ENCODE measurements at regions not wholly inside any gene's neighbourhood (a gene's known extent, or its start where the extent isn't known, plus 50 kb on each side); places are given as distances from the start of the nearest gene placed in this dataset.
"Not testable (repeated sequence)": the region's sequence is repeated elsewhere in the genome, so short reads cannot be mapped to it uniquely, and the experiment has no call there.

DNA sequence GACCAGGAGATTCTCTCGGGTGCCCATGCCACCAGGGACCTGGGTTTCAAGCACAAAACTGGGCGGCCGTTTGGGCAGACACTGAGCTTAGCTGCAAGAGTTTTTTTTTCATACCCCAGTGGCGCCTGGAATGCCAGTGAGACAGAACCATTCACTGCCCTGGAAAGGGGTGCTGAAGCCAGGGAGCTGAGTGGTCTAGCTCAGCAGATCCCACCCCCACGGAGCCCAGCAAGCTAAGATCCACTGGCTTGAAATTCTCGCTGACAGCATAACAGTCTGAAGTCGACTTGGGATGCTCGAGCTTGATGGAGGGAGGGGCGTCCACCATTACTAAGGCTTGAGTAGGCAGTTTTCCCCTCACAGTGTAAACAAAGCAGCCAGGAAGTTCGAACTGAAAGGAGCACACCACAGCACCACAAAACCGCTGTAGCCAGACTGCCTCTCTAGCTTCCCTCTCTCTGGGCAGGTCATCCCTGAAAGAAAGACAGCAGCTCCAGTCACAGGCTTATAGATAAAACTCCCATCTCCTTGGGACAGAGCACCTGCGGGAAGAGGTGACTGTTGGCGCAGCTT lies 157.7 kb downstream of the GIPC2 start:
- DNase-seq: not testable (repeated sequence)

DNA sequence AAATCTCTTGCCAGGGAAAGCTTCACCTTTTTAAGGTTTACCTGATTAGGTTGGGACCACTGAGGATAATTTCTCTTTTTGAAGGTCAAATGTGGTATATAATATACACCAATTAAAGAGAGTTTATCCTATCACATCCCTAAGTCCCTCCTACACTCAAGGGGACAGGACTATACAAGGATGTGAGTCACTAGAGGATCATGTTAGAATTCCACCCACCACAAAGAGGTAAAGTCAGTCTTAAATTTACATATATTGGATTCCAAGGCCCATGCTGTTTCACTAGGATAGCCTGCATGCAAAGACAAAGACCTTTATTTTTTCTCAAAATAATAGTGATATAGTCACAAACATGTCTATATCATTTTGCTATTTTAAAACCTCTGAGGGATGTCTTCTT lies 164.4 kb downstream of the GIPC2 start:
- no peak for DNase-seq

DNA sequence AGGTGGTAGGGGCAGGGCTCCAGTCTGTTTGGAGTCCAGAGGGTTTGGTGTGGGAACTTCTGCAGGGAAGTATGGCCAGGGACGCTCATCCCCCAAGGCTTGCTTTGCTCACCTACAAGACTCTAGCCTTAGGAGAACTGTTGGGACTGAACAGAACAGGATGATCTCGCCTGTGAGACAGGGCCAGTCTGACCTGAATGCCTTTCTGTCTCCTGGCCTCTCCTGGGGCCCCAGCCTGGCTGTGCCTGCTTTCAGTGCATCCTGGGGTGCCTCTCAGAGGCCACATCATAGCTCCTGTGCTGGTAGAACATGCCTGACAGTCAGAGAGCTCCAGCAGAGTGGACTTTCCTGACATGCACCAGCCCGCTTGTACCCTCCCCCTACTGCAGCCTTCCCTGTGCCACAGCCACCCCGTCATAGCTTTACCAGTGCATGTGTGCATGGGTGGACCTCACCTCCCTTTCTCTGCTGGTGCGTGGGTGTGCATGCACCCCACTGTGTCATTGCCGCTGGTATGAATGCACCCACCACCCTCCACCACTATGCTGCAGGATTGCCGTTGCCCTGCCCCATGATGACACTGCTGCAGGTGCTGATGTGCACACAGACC lies 165.8 kb downstream of the GIPC2 start:
- DNase-seq: no peak

DNA sequence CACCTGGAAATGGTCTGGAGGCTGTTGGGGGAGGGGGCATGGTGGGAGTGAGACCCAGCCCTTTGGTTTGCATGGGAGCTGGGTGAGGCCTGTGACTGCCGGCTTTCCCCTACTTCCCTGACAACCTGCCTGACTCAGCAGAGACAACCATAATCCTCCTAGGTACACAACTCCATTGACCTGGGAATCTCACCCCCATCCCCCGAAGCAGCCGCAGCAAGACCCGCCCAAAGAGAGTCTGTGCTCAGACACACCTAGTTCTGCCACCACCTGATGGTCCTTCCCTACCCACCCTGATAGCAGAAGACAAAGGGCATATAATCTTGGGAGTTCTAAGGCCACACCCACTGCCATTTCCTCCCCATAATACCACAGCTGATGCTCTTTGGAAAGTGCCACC lies 168.6 kb downstream of the GIPC2 start:
- DNase-seq: no peak

DNA sequence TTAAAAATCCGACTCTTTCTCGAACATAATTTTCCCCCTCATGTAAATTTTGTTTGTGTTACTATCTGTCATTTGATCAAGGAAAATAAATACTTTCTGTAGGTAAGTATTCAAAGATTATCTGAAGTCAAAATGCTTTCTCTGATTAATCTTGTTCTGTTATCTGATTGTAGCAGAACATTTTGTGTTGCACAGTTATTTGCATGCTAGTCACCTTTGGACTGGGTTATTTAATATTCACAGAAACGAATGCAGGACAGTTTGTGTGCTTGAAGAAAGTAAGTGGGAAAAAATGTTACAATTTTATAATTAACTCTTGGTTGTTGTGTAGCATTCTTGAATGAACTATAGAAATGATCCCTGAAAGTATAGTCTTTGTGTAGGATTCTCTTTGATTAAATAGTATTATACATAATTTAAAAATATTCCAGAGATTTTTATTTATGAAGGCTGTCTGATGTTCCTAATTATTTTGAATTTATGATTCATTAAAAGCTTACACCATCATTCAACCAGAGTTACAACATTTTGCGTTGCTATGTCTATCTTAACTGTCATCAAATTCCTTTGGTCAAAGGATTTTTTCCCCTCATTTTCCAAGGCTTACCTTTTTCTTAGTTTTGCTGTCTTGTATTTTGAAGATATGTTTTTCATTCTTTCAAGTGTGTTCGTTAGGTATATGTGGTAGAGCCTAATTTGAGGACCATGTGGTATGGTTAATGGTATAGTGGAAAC lies 176.6 kb downstream of the GIPC2 start:
- no peak for DNase-seq

DNA sequence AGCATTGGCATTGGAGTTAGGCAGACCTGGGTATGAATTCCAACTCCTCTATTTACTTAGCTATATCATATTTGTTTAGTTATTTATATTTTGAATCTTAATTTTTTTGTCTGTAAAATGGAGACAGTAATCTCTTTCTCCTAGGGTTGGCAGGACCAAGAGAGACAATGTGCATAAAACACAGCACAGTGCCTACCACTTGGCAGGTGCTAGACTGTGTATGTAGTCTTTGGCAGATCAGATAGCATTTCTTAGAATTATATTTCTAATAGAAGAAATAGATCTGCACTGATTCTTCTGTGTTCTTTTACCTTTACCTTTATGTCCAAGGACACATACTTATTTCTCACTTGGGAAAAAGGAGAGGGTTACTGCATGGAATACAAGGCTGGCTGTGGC lies 177.2 kb downstream of the GIPC2 start:
- DNase-seq: no peak

DNA sequence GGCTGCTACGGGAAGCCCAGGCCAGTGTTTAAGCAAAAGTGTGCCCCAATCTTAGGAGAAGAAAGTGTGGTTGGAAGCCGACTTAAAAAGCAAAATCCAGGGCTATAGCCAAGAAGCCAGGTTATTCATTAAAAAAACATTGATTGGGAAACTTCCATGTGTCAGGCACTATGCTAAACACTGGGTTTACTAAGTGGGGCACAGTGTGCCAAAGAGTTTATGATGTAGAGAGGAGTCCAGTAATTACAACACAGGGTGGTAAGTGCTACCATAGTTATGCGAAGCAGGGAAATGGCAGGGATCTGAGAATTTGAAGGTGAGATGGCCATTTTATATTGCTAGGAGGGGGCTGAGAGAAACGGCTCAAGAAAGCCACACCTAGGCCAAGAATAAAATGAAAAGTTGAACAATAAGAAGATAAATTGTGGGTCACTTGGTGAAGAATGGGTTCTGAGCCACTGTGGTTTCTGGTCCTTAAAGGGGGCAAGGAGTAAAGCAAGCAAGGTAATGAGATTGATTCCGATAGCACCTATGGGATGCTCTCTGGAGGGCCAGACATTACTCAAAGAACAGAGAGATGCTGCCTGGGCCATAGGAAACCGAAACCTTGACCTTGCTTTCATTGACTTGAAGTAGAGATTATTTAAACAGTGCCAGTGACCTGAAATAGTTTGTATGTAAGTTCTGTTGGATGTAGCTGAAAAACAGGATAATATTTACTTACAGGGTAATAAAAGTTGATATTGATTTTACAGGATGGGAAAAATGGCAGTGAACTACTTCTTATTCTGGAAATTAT lies 177.8 kb downstream of the GIPC2 start:
- no peak for DNase-seq

DNA sequence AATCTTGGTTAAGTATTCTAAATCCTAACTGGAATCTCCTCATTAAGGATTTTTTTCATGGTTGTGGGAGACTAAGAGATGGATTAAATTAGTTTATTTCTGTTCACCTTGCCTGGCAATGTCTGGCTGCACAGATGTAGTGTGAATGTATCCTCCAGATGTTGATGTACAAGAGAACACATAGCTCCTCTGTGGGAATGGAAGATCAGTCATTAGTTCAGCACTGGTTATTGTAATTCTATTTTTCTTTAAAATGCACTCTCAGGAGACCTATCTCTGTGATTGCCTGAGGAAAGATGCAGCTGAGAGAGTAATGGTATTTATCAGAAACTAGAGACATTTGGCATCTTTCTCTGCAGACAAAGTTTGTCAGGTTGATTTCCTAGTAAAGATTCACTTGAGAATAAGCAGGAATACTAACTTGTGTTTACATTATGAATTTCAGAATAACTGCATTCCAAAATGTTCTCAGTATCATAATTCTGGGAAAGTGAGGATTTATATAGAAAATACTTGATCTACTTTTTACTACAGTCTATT lies 178.6 kb downstream of the GIPC2 start:
- no peak for DNase-seq

DNA sequence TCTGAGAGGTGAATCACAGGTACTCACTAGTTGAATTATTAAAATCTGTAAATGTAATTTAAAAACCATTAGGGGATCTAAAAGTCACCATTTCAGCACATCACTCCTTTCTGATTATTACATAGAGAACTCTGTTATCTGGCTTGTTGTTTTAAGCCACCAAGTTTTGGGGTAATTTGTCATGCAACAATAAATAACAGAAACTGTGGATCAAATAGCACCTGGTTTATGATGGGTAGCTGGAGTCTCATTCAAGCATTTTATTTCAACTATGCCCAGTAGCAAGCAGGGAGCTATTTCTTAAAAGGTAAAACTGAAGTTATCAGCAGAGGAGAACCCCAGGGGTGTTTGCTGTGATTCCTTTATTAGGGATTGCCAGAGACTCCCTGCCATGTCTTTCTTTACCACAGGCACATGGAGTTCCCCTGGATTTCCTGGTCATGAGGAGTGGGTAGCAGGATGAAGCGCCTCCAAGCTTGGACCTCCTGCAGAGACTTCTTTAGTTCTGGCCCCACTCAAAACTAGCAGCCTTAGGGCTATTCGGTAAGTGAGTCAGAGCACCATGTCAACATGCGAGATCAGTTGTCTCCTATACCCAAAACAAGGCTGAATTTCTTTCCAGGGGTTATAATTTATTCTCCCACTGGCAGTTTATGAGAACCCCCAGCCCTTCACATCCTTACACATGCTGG lies 179.2 kb downstream of the GIPC2 start:
- DNase-seq: no peak

DNA sequence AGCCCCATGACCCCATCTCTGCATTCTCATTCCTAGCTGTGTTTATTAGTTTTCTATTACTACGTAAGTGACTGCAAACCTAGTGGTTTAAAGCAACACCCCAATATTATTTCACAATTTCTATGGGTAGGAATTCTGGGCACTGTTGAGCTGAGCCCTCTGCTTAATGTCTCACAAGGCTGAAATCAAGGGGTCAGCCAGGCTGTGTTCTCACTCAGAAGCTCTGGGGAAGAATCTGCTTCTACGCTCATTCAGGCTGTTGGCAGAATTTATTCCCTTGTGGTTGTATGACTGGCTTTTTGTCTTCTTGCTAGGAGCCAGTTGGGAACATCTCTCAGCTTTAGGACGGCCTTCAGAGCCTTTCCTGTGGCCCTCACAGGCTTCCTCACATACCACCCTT lies 181.0 kb downstream of the GIPC2 start:
- no peak for DNase-seq

DNA sequence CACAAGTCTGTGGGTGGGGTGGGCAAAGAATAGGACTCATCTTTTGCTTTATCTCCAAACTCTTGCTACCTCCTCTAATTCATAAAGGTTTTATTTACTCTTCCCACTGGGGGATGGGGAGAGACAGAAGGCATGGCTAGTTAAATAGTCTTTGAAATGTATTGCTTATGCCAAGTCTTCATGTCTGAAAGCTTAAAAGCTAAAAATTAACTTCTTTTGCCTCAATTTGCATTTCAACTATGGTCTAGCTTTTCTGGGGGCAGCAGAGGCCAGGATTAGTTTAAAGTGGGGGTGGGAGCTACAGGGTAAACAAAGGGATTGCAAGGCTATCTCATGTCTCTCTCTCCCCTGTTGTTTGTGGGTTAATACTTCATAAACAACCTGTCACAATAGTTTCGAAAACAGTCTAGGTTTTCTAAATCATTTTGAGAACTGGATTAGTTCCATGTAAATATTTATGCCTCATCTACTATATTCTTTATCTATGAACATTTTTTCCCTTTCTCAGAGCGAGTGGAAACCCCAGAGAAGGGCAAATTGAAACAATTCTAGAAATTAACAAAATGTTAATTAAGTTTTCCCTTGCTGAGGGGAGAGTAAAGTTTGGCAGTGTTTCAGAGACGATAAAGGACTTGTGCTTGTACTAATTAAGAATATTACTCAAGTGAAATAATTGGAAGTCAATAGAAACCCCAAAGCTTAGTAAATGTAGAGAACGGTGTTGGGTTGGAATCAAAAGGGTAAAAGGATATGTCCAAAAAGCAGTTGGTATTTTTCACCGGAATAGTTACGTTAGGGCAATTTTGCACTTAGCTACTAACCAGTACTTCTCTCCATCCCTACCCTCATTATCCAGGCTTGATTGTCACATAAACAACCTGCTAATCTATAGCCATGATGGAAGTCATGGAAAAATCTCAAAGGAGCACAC lies 182.2 kb downstream of the GIPC2 start:
- DNase-seq: no peak

DNA sequence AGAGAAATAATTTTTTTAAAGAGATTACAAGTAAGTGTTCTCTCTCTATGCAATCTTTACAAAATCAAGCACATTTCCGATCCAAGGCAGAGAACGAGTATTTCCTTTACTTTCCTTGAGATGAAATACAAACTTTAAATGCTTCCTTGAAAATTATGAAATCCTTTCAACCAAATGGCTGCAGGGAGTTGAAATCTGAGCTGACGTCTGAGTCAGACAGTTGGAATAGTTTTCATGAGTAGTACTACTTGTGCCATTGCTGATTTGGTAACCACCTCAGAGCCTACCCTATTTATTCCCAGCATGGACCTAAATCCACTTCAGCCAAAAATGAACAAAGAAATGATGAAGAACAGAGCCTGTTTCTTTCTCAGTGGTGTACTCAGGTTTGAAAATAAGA lies 183.6 kb downstream of the GIPC2 start:
- no peak for DNase-seq

DNA sequence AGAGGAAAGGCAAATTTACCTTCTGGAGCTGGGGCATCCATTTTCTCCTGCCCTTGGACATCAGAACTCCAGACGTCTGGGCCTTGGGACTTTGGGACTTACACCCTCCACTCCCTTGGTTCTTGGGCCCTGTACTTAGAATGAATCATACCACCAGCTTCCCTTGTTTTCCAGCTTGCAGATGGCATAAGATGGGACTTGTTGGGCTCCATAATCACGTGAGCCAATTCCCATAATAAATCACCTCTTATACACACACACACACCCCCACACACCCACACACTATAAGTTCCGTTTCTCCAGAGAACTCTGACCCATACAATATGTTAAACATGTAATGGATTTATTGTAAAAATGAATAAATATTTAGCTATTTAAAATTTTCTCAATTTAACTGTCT lies 185.7 kb downstream of the GIPC2 start:
- no peak for DNase-seq

DNA sequence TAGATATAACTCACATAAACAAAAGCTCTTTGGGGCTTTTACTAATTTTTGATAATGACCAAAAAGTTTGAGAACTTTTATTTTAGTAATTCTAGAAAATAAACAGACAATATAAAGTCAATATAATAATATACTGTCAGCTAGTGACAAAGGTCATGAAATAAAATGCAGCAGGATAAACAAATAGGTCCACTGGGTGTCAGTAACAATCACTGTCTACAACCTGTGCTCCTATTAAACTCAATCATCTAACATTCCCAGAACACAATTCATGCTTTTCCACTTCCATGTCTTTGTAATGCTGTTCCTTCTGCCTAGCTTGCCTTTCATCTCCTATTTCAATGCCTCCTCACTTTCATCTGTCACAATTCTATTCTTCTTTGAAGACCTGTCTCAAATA lies 186.1 kb downstream of the GIPC2 start:
- DNase-seq: no peak

DNA sequence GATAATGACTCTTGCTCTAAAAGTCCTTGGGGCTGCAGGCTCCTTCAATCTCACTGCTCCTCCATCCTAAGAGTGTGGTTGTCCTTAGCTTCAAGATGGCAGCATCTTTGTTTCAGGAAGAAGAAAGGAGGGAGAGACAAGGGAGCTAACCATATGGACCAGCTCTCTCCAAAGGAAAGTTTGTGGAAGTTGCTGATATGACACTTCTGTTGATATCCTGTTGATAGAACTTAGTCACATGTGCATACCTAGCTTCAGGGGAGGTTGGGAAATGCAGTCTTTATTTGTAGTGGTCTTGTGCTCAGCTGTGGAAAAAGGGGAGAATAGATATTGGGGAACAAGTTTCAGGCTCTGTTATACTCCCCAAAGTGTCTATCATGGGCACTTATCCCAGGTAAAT lies 186.9 kb downstream of the GIPC2 start:
- DNase-seq: no peak

DNA sequence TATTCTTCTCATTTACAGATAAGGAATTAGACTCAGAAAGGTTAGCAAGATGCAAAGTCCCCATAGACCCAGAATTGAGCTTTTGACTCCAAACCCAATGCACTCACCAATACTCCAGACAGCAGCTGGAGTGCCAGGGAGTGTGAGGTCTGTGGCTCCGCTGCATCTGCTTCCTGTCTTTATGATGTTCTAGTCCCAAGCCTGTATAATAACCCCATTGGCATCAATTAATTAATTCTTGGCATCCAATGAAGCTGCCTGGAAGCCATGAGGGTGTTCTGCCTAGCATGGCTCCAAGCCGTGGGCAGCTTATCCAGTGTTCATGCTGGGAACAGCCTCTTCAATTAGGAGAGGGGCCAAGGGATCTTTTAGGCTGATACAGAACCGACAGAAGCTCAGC lies 188.7 kb downstream of the GIPC2 start:
- no peak for DNase-seq

DNA sequence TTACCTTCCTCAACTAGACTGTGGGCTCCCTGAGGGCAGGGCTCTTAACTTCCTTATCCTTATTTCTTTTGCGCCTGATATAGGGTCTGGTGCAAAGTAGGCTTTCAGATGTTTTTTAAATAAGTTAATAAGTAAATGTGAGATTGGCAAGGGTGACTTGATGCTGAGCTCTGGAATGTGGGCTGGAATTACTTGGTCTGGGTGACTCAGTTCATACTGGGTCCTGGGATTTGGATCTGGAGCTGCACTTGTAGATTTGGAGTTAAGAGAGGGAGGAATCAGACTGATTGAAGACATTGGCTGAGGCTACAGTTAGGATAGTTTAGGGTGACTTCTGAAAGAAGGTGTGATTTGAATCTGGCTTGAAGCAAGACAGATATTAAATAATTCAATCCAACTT lies 190.9 kb downstream of the GIPC2 start:
- no peak for DNase-seq

DNA sequence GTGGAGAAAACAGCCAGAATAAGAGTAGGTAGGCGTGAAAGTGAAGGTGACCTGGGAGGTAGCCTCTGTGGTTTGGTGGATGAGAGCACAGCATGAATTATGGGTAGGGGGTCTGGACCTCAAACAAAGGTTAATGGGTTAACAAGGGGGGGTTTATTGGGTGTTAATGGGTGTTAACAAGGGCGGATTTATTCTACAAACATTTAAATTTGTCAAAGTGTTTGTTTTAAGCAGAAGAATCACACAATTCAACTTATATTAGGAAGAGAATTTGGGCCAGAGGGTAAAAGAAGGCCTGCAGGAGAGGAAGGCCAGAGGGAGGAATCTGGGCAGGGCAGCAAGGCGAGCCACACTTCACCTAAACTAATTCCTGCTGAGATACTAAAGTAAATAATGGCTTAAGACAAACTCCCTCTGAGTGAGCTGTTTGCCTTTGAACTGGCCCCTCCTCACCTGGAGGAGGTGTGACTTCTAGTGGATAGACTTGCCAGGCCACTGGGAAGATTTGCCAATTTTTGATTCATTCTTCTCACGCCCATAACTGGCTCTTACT lies 191.7 kb downstream of the GIPC2 start:
- DNase-seq: no peak

DNA sequence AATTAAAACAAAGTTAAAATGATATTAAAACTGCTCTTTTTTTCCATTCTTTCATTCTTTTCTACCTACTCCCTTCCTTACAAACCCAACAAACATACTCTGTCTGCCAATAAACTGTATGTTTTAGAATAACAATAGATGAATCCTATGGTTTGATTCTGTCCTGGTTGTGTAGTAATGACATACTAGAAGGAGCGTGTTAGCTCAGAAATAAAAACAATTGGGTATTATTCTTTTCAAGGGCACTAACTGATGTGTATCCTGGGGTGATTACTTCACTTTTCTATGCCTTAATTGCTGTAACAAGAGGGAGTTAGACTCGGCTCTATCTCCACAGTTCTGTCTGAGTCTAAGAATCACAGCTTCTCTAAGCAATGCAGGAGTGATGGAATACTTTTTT lies 194.4 kb downstream of the GIPC2 start:
- DNase-seq: no peak

DNA sequence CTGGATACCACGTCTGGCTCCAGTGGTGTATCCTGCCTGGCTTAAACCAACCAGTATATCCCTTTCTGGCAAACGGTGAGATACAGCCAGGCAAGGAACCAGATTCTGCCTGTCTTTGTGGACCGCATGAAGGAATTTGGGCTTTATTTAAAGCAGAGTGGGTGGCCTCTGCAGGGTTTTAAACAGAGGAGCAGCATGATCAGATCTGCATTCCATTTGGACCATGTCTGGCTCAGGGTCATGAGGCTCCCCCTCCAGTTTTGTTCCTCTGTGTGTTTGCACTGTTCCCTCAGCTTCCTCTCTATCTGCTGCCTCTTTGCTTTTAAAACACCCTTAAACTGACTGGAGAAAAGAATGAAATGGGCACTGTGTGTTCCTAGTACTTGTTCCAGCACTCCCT lies 195.0 kb downstream of the GIPC2 start:
- DNase-seq: no peak

DNA sequence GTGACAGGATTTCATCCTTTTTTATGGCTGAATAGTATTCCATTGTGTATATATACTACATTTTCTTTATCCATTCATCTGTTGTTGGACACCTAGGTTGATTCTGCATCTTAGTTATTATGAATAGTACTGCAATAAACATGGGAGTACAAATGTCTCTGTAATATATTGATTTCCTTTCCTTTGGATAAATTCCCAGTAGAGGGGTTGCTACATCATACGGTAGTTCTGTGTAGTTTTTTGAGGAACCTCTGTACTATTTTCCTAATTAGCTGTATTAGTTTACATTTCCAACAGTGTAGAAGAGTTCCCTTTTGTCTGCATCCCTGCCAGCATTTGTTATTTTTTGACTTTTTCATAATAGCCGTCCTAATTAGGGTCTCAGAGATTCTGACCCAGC lies 201.3 kb downstream of the GIPC2 start:
- no peak for DNase-seq

DNA sequence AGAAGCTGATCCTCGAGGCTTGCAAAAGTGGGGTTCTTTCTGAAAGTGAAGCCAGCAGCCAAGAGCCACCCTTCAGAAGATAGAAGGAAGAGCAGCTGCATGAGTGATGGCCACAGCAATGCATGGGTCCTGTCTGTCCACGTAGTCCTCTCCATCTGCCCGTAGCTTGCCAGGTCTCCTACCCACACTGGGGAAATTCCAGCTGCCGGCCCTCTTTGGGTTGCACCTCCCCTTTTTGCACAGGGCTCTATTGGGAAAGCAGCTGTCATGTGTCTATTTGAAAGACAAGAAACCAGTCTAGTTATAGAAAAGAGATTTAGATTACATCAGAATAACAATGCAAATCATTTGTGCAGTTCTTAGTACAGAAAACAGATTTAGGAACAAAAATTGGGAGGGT lies 204.4 kb downstream of the GIPC2 start:
- DNase-seq: no peak
